ENCODE measurements at regions not wholly inside any gene's neighbourhood (a gene's known extent, or its start where the extent isn't known, plus 50 kb on each side); places are given as distances from the start of the nearest gene placed in this dataset.

DNA sequence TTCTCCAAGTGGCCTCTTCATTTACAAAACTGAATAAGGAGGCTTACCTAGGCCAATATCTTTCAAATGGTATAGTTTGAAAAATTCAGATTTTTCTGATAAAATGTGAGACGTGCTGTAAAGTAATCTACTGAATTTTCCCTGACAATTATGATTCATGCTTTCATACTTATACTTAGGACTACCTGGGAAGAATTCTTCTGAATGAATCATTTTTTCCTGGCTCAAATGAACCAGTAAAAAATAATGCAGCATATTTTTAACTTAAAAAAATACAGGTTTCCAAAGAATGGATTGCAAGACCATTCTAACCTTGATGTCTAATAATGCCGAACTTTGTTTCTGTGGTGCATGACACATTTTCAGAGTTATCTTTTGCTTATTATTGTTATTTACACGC is 375.4 kb downstream of the ZNF674 start:
- no peaks in the 10 kb centered on the region for H3K9me1 ChIP-seq (ENCODE audit: control insufficient read depth, extremely low read depth, insufficient read depth, low read length)
- H3K27ac ChIP-seq (ENCODE audit: control insufficient read depth, insufficient read depth, low read length): no peak overlapping the region
- dilution Hi-C loops (cut with MboI; ENCODE audit: extremely low pct_ligation_motif_present, low sequenced_read_pairs): no loop called here
- H3K79me2 ChIP-seq (ENCODE audit: control insufficient read depth, insufficient read depth, low read length): no peaks in the 10 kb centered on the region
- H3K4me2 ChIP-seq (ENCODE audit: control insufficient read depth, extremely low read depth, insufficient read depth, low read depth, low read length): peak overlapping the region; percentile 22
- no peaks in the 10 kb centered on the region for H3K9me3 ChIP-seq (ENCODE audit: control insufficient read depth, low read depth, low read length)
- H4K20me1 ChIP-seq (ENCODE audit: control insufficient read depth, extremely low read depth, insufficient read depth, low read length): no peaks in the 10 kb centered on the region
- no peak overlapping the region for H3K4me3 ChIP-seq (ENCODE audit: control insufficient read depth in 2 of 3, extremely low read depth in 1 of 3, insufficient read depth in 2 of 3, low read depth in 1 of 3, low read length in 3 of 3)
- DNase-seq (ENCODE audit: low read depth, low spot score): no peak
- H3K36me3 ChIP-seq (ENCODE audit: control insufficient read depth in 2 of 2, extremely low read depth in 1 of 2, insufficient read depth in 2 of 2, low read length in 2 of 2): no peaks in the 10 kb centered on the region
- H3K4me1 ChIP-seq (ENCODE audit: control insufficient read depth, extremely low read depth, insufficient read depth, low read length): peaks cover 15% of the 10 kb centered on the region
- no peak overlapping the region for H2AFZ ChIP-seq (ENCODE audit: control insufficient read depth, low read length)
- TF ChIP-seq, protein P1, sequence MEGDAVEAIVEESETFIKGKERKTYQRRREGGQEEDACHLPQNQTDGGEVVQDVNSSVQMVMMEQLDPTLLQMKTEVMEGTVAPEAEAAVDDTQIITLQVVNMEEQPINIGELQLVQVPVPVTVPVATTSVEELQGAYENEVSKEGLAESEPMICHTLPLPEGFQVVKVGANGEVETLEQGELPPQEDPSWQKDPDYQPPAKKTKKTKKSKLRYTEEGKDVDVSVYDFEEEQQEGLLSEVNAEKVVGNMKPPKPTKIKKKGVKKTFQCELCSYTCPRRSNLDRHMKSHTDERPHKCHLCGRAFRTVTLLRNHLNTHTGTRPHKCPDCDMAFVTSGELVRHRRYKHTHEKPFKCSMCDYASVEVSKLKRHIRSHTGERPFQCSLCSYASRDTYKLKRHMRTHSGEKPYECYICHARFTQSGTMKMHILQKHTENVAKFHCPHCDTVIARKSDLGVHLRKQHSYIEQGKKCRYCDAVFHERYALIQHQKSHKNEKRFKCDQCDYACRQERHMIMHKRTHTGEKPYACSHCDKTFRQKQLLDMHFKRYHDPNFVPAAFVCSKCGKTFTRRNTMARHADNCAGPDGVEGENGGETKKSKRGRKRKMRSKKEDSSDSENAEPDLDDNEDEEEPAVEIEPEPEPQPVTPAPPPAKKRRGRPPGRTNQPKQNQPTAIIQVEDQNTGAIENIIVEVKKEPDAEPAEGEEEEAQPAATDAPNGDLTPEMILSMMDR (optimal IDR thresholded peaks at IDR 0.05 in 1 of 3, IDR thresholded peaks at IDR 0.05 in 1 of 3, conservative IDR thresholded peaks at IDR 0.05 in 1 of 3; ENCODE audit: extremely low read depth in 1 of 3, insufficient read depth in 2 of 3, low read length in 3 of 3): no peak
- TF ChIP-seq EZH2 (IDR thresholded peaks at IDR 0.05; ENCODE audit: low read length): no peak
- H3K9ac ChIP-seq (ENCODE audit: control insufficient read depth, extremely low read depth, insufficient read depth, low read length): no peak overlapping the region
- H3K27me3 ChIP-seq (ENCODE audit: control insufficient read depth, extremely low read depth, insufficient read depth, low read length): no peaks in the 10 kb centered on the region
- FAIRE-seq: no peak

DNA sequence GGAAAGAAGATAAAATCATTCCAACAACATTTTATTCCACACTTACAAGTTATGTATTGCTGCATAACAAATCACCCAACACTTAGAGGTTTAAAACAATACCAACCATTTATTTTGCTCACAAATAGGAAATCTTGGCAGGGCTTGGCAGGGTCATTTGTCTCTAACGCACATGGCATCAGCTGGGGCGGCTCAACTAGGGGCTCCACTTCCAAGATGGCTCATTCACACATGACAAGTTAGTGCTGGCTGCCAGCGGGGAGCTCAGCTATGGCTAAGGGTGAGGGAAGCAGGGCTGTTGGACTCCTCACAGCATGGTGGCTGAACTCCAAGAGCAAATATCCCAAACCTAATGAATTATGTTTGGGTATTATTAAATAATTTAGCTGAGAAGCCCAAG is 377.0 kb downstream of the ZNF674 start:
- H3K4me1 ChIP-seq (ENCODE audit: control insufficient read depth, extremely low read depth, insufficient read depth, low read length): peaks cover 20% of the 10 kb centered on the region
- H3K4me3 ChIP-seq (ENCODE audit: control insufficient read depth in 2 of 3, extremely low read depth in 1 of 3, insufficient read depth in 2 of 3, low read depth in 1 of 3, low read length in 3 of 3): no peak overlapping the region
- no peak for FAIRE-seq
- H4K20me1 ChIP-seq (ENCODE audit: control insufficient read depth, extremely low read depth, insufficient read depth, low read length): no peaks in the 10 kb centered on the region
- H3K4me2 ChIP-seq (ENCODE audit: control insufficient read depth, extremely low read depth, insufficient read depth, low read depth, low read length): no peak overlapping the region
- no peak for TF ChIP-seq EZH2 (IDR thresholded peaks at IDR 0.05; ENCODE audit: low read length)
- TF ChIP-seq, protein P1 (optimal IDR thresholded peaks at IDR 0.05 in 1 of 3, IDR thresholded peaks at IDR 0.05 in 1 of 3, conservative IDR thresholded peaks at IDR 0.05 in 1 of 3; ENCODE audit: extremely low read depth in 1 of 3, insufficient read depth in 2 of 3, low read length in 3 of 3): no peak
- H3K79me2 ChIP-seq (ENCODE audit: control insufficient read depth, insufficient read depth, low read length): no peaks in the 10 kb centered on the region
- H3K9me3 ChIP-seq (ENCODE audit: control insufficient read depth, low read depth, low read length): no peaks in the 10 kb centered on the region
- no peak overlapping the region for H2AFZ ChIP-seq (ENCODE audit: control insufficient read depth, low read length)
- H3K27me3 ChIP-seq (ENCODE audit: control insufficient read depth, extremely low read depth, insufficient read depth, low read length): no peaks in the 10 kb centered on the region
- dilution Hi-C loops (cut with MboI; ENCODE audit: extremely low pct_ligation_motif_present, low sequenced_read_pairs): no loop called here
- DNase-seq (ENCODE audit: low read depth, low spot score): no peak
- no peaks in the 10 kb centered on the region for H3K9me1 ChIP-seq (ENCODE audit: control insufficient read depth, extremely low read depth, insufficient read depth, low read length)
- no peak overlapping the region for H3K9ac ChIP-seq (ENCODE audit: control insufficient read depth, extremely low read depth, insufficient read depth, low read length)
- H3K27ac ChIP-seq (ENCODE audit: control insufficient read depth, insufficient read depth, low read length): no peak overlapping the region
- no peaks in the 10 kb centered on the region for H3K36me3 ChIP-seq (ENCODE audit: control insufficient read depth in 2 of 2, extremely low read depth in 1 of 2, insufficient read depth in 2 of 2, low read length in 2 of 2)
